ENCODE measurements at regions not wholly inside any gene's neighbourhood (a gene's known extent, or its start where the extent isn't known, plus 50 kb on each side); places are given as distances from the start of the nearest gene placed in this dataset.
A peak's percentile ranks its signal among the peaks of the same experiment; 100 is the strongest.

- no peak for TF ChIP-seq ZBTB33 (IDR thresholded peaks at IDR 0.05; ENCODE audit: borderline replicate concordance, low read depth)
- peak; percentile 69; the same call in 1 of the 2 replicates for TF ChIP-seq FOSL2 (IDR thresholded peaks at IDR 0.05; ENCODE audit: borderline replicate concordance, low read depth)
- no peak for TF ChIP-seq TAF1 (IDR thresholded peaks at IDR 0.05; ENCODE audit: borderline replicate concordance, low read depth, low read length)
- no peak for TF ChIP-seq MAX (IDR thresholded peaks at IDR 0.05; ENCODE audit: low read depth)
- no peak for TF ChIP-seq MXI1 (IDR thresholded peaks at IDR 0.05; ENCODE audit: low read depth, low read length)
- TF ChIP-seq CTCF (IDR thresholded peaks at IDR 0.05), result no peak
- peak; percentile 25; the same call in 1 of the 2 replicates for TF ChIP-seq RXRA (IDR thresholded peaks at IDR 0.05; ENCODE audit: borderline replicate concordance, low read depth)
Measured at GRCh38 chr2:223262946-223263345, 211.0 kb downstream of the KCNE4 start (continued).

GRCh38 chr2:223264541-223265193 is 212.7 kb downstream of the KCNE4 start:
- Histone ChIP-seq H3K9me3 (no peaks in the 10 kb centered on the region), H3K4me1 (ENCODE audit: control insufficient read depth in 1 of 2, insufficient read depth in 2 of 2, low read depth in 1 of 2, low read length in 1 of 2) (peaks cover 2 to 10% of the 10 kb centered on the region in 2 experiments; a peak in 2 of 4 replicates), H3K4me2 (no peak overlapping the region), H3K9ac (no peak overlapping the region), H4K20me1 (ENCODE audit: insufficient read depth) (no peaks in the 10 kb centered on the region), H2AFZ (ENCODE audit: low read depth) (no peak overlapping the region), H3K9me2 (no peaks in the 10 kb centered on the region), H3K79me2 (ENCODE audit: insufficient read depth) (no peaks in the 10 kb centered on the region), H3K27ac (ENCODE audit: low read depth in 2 of 2, low read length in 1 of 2) (no peak overlapping the region), H3K36me3 (replicated peaks in 1 of 2; ENCODE audit: control insufficient read depth in 1 of 2, insufficient read depth in 2 of 2, low read length in 1 of 2) (no peaks in the 10 kb centered on the region), H3K27me3 (ENCODE audit: insufficient read depth) (no peaks in the 10 kb centered on the region), H3K4me3 (ENCODE audit: low read depth in 2 of 2, low read length in 1 of 2) (no peak overlapping the region), H3F3A (replicated peaks; ENCODE audit: insufficient read depth) (peaks cover 14% of the 10 kb centered on the region)
- CTCF ChIA-PET, result no interaction called here
- TF ChIP-seq RCOR1 (IDR thresholded peaks at IDR 0.05; ENCODE audit: low read length), result no peak
- no peak for TF ChIP-seq FOXJ3 (CRISPR knock-in tag; IDR thresholded peaks at IDR 0.05)
- TF ChIP-seq ELF1 (IDR thresholded peaks at IDR 0.05), result no peak
- no peak for TF ChIP-seq MEF2A (IDR thresholded peaks at IDR 0.05; ENCODE audit: borderline replicate concordance, low read depth)
- no peak for TF ChIP-seq PBX3 (IDR thresholded peaks at IDR 0.05)
- no peak for TF ChIP-seq REST (IDR thresholded peaks at IDR 0.05; ENCODE audit: low read depth, low read length)
- no peak for TF ChIP-seq SIN3A (IDR thresholded peaks at IDR 0.05; ENCODE audit: borderline replicate concordance, low read depth, low read length)
- TF ChIP-seq EZH2phosphoT487 (IDR thresholded peaks at IDR 0.05; ENCODE audit: borderline replicate concordance, low read depth), result no peak
- no peak for TF ChIP-seq POLR2AphosphoS5 (IDR thresholded peaks at IDR 0.05; ENCODE audit: low read depth, low read length)
- 65% methylated on average over 1 of the region's 2 CpGs for WGBS (ENCODE audit: low lambda C conversion rate)
- DNase-seq, result no peak
- POLR2A ChIA-PET, result no interaction called here

Measured in SK-N-SH (cell line).